ENCODE measurements at regions not wholly inside any gene's neighbourhood (a gene's known extent, or its start where the extent isn't known, plus 50 kb on each side); places are given as distances from the start of the nearest gene placed in this dataset.

DNA sequence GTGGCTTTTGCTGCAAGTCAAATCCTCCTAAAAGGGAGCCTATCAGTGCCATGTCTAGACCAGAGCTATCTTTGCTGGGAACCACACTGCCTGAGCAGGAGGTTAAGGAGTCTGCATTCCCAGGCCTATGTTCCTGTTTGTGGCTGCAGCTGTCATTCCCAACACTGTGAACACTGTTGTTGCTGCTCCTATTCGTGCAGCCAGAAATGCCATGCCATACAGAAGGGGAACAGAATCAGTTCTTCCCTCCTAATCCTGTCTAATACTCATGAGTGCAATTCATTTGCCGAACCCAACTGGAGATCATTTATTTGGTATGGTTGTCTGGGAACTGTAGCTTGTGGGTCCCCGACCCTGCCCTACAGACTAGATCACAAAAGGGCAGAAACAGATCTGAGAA lies 406.5 kb upstream of the GJE1 start:
- TF ChIP-seq, protein P1, sequence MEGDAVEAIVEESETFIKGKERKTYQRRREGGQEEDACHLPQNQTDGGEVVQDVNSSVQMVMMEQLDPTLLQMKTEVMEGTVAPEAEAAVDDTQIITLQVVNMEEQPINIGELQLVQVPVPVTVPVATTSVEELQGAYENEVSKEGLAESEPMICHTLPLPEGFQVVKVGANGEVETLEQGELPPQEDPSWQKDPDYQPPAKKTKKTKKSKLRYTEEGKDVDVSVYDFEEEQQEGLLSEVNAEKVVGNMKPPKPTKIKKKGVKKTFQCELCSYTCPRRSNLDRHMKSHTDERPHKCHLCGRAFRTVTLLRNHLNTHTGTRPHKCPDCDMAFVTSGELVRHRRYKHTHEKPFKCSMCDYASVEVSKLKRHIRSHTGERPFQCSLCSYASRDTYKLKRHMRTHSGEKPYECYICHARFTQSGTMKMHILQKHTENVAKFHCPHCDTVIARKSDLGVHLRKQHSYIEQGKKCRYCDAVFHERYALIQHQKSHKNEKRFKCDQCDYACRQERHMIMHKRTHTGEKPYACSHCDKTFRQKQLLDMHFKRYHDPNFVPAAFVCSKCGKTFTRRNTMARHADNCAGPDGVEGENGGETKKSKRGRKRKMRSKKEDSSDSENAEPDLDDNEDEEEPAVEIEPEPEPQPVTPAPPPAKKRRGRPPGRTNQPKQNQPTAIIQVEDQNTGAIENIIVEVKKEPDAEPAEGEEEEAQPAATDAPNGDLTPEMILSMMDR (IDR thresholded peaks at IDR 0.05; ENCODE audit: control insufficient read depth, extremely low read depth, insufficient read depth): no peak
- DNase-seq (ENCODE audit: low read depth): no peak
- no peak overlapping the region for H3K4me3 ChIP-seq (ENCODE audit: low read depth, low read length)

DNA sequence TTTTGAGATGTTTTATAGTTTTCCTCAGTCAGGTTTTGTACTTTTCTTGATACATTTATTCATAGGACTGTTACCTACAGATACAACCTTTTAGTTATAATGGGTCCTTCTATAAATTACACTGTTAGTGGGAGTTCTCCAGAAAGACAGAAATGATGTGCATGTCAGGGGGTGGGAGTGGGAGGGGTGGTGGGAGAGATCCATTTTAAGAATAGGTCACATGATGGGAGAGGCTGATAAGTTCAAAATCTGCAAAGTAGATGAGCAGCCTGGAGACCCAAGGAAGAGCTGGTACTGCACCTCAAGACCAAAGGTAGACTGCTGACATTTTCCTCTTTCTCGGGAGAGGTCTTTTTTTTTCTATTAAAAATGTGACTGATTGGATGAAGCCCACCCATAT lies 408.0 kb upstream of the GJE1 start:
- H3K4me3 ChIP-seq (ENCODE audit: low read depth, low read length): no peak overlapping the region
- no peak for DNase-seq (ENCODE audit: low read depth)
- TF ChIP-seq, protein P1 (IDR thresholded peaks at IDR 0.05; ENCODE audit: control insufficient read depth, extremely low read depth, insufficient read depth): no peak

DNA sequence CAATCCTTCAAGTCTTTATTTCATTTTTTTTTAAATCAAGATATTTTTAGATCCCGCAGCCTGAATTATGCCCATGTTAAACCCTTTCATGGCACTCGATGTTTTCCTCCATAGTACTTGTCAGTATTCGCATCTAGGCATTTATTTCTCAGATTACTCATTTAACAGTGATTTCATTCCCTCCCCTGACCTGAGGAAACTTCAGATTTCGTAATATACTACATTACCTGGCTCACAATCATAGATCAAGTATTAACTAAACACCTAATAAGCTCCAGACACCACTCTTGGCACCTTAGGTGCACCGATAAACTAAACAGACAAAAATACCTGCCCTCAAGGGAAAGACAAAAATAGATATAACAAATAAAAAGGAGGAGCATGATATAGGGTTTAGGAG lies 413.2 kb upstream of the GJE1 start:
- no peak overlapping the region for H3K4me3 ChIP-seq (ENCODE audit: low read depth, low read length)
- TF ChIP-seq, protein P1 (IDR thresholded peaks at IDR 0.05; ENCODE audit: control insufficient read depth, extremely low read depth, insufficient read depth): no peak
- no peak for DNase-seq (ENCODE audit: low read depth)

DNA sequence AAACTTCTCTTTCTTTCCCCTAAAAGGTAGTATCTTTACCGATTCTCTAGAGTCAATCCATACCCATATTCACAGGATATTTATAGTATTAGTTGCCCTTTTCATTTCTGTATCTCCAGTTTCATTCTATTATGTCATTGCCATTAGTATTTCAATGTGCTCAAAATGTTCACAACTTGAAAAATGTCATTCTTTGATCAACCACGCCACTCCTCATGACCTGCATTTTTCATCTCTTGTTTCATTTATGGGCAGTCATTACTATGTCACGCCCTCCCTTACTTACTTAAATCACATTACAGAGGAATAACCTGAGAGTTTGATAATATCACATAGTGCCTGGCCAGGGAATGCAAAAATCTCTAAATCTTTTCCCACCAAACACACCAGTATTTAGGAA lies 427.3 kb upstream of the GJE1 start:
- no peak overlapping the region for H3K4me3 ChIP-seq (ENCODE audit: low read depth, low read length)
- no peak for DNase-seq (ENCODE audit: low read depth)
- TF ChIP-seq, protein P1 (IDR thresholded peaks at IDR 0.05; ENCODE audit: control insufficient read depth, extremely low read depth, insufficient read depth): no peak

DNA sequence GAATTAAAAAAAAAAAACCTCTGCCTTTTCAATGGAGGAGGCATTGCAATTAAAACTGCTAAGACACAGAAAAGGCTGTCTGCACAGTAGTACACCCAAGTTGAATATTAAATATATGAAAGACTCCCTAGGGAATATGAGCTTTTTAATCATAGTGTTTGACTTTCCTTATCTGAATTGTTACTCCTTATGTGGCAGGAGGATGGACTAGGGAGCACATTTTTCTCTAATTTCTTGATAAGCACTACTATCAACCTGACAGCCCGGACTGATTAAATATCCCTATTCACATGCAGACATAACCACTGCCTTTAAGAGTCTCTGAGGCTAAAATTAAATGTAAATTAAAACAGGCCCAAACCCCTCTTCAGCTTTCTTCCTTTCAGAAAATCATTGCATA lies 428.6 kb upstream of the GJE1 start:
- no peak overlapping the region for H3K4me3 ChIP-seq (ENCODE audit: low read depth, low read length)
- DNase-seq (ENCODE audit: low read depth): no peak
- TF ChIP-seq, protein P1 (IDR thresholded peaks at IDR 0.05; ENCODE audit: control insufficient read depth, extremely low read depth, insufficient read depth): no peak

DNA sequence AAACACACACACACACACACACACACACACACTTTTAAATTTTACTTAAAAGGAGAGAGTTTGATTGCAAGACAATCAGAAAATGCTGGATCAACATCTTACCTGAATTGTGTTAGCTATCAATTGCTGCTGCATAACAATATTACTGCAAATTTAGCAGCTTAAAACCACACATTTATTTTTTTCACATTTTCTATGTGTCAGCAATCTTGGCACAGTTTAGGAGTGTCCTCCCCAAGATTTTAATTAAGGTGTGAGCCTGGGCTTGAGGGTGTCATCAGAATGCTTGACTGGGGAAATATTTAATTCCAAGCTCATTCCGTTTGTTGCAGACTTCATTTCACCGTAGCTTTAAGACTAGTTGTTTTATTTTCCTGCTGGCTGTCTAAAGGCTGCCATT lies 431.0 kb upstream of the GJE1 start:
- DNase-seq (ENCODE audit: low read depth): no peak
- no peak overlapping the region for H3K4me3 ChIP-seq (ENCODE audit: low read depth, low read length)
- TF ChIP-seq, protein P1 (IDR thresholded peaks at IDR 0.05; ENCODE audit: control insufficient read depth, extremely low read depth, insufficient read depth): no peak

DNA sequence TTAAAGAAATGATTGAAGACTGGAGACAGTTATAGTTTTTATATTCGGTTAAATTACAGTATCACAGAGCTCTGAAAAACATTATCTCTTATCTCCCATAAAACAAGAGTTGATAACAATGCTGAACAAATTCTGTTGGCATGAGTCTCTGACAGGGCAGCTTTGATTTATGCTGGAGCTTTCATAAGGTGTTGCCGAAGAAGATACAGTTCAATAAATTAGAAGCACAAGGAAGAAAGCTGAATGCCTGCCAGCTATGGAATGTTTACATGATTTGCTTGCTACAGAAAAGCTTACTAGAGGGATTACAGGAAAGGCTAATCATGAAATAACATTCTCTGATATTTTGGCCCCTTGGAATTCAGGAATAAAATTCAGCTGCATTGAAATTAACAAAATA lies 431.9 kb upstream of the GJE1 start:
- TF ChIP-seq, protein P1 (IDR thresholded peaks at IDR 0.05; ENCODE audit: control insufficient read depth, extremely low read depth, insufficient read depth): no peak
- DNase-seq (ENCODE audit: low read depth): peak; percentile 42
- H3K4me3 ChIP-seq (ENCODE audit: low read depth, low read length): no peak overlapping the region
